HepG2 (cell line): ENCODE measurements at regions not wholly inside any gene's neighbourhood (a gene's known extent, or its start where the extent isn't known, plus 50 kb on each side); places are given as distances from the start of the nearest gene placed in this dataset.

Experiments used
- AFF4 ChIP-seq: sonication (generic); formaldehyde crosslinking; IDR thresholded peaks from 2 replicates; pipeline ENCODE4 v1.4.0; 2020; ENCODE audit warnings: missing genetic modification reagents
- CEBPB ChIP-seq: IDR thresholded peaks from 2 replicates; pipeline ENCODE4 v1.6.1; 2011; ENCODE audit warnings: low read depth, low read length, improper control_type of control experiment, borderline replicate concordance
- NR3C1 ChIP-seq: sonication (generic); formaldehyde crosslinking; IDR thresholded peaks from 2 replicates; pipeline ENCODE4 v1.4.0; 2020; ENCODE audit warnings: missing genetic modification reagents
- POLR2A ChIP-seq, 2 experiments: IDR thresholded peaks; 2 replicates each; pipeline ENCODE4 v1.6.1; 2011; ENCODE audit warnings: low read depth in 2 of 2, low read length in 2 of 2, mild to moderate bottlenecking in 1 of 2, moderate library complexity in 1 of 2; ENCODE audit not compliant: insufficient read depth in 1 of 2
- SP1 ChIP-seq, 2 experiments: fragments of 450-650 bp in 1 of 2; sonication (generic) in 1 of 2; formaldehyde crosslinking in 1 of 2; IDR thresholded peaks; 2 replicates each; pipeline versions ENCODE4 v1.4.0 to v1.6.1; 2016 to 2020; ENCODE audit warnings: missing genetic modification reagents in 1 of 2
- ZNF12 ChIP-seq: sonication (generic); formaldehyde crosslinking; IDR thresholded peaks from 2 replicates; pipeline ENCODE4 v1.5.0; 2020; ENCODE audit warnings: missing genetic modification reagents
- ZNF564 ChIP-seq: sonication (generic); formaldehyde crosslinking; IDR thresholded peaks from 2 replicates; pipeline ENCODE4 v1.8.1; 2023; ENCODE audit warnings: mild to moderate bottlenecking, missing genetic modification reagents
- ZNF572 ChIP-seq: sonication (generic); formaldehyde crosslinking; IDR thresholded peaks from 2 replicates; pipeline ENCODE4 v1.5.1; 2020; ENCODE audit warnings: mild to moderate bottlenecking, missing genetic modification reagents
- TF ChIP-seq, protein P1 (sequence below): sonication (generic); formaldehyde crosslinking; IDR thresholded peaks from 2 replicates; pipeline ENCODE4 v1.5.0; 2020; ENCODE audit warnings: mild to moderate bottlenecking, missing genetic modification reagents, moderate library complexity

DNA sequence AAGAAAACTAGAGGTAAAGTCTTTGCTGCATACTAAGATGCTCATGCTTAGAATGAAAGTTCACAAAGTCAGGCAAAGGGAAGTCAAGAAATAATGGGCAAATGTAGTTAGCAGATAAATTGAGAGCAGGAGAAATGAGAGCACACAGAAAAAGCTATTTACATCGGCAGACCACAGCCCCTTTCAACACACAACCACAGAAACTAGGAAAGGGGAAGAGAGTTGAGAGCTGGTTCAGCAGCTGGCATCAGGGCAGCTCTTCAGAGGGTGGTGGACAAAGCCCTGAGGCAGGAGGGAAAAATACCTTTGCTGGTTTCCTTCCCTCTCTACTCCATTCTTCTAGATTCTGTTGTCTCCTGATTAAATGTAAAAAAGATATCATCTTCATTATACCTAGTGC is 95.4 kb upstream of the ANO4 start:
- TF ChIP-seq, protein P1, sequence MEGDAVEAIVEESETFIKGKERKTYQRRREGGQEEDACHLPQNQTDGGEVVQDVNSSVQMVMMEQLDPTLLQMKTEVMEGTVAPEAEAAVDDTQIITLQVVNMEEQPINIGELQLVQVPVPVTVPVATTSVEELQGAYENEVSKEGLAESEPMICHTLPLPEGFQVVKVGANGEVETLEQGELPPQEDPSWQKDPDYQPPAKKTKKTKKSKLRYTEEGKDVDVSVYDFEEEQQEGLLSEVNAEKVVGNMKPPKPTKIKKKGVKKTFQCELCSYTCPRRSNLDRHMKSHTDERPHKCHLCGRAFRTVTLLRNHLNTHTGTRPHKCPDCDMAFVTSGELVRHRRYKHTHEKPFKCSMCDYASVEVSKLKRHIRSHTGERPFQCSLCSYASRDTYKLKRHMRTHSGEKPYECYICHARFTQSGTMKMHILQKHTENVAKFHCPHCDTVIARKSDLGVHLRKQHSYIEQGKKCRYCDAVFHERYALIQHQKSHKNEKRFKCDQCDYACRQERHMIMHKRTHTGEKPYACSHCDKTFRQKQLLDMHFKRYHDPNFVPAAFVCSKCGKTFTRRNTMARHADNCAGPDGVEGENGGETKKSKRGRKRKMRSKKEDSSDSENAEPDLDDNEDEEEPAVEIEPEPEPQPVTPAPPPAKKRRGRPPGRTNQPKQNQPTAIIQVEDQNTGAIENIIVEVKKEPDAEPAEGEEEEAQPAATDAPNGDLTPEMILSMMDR (CRISPR knock-in tag): no peak
- no peak for TF ChIP-seq CEBPB
- TF ChIP-seq ZNF572: no peak
- no peak for TF ChIP-seq ZNF12 (CRISPR knock-in tag)
- TF ChIP-seq ZNF564 (CRISPR knock-in tag): no peak
- TF ChIP-seq AFF4 (CRISPR knock-in tag): no peak
- no peak for TF ChIP-seq SP1 (IDR thresholded peaks at IDR 0.05)
- TF ChIP-seq SP1 (CRISPR knock-in tag; IDR thresholded peaks at IDR 0.05): no peak
- no peak for TF ChIP-seq NR3C1
- no peak for TF ChIP-seq POLR2A (IDR thresholded peaks at IDR 0.05; ENCODE audit: insufficient read depth in 1 of 2, low read depth in 2 of 2, low read length in 2 of 2)
